GM12891 (cell line): ENCODE measurements at regions not wholly inside any gene's neighbourhood (a gene's known extent, or its start where the extent isn't known, plus 50 kb on each side); places are given as distances from the start of the nearest gene placed in this dataset.

Source experiments
- POLR2A ChIP-seq: IDR thresholded peaks from 2 replicates; pipeline ENCODE4 v1.6.1; 2011; ENCODE audit warnings: low read depth, low read length, control low read depth
- POLR2AphosphoS5 ChIP-seq: IDR thresholded peaks from 2 replicates; pipeline ENCODE4 v1.6.1; 2011; ENCODE audit warnings: low read depth, low read length, control low read depth
- TAF1 ChIP-seq: IDR thresholded peaks from 2 replicates; pipeline ENCODE4 v1.6.1; 2011; ENCODE audit warnings: low read depth, low read length, control low read depth

DNA sequence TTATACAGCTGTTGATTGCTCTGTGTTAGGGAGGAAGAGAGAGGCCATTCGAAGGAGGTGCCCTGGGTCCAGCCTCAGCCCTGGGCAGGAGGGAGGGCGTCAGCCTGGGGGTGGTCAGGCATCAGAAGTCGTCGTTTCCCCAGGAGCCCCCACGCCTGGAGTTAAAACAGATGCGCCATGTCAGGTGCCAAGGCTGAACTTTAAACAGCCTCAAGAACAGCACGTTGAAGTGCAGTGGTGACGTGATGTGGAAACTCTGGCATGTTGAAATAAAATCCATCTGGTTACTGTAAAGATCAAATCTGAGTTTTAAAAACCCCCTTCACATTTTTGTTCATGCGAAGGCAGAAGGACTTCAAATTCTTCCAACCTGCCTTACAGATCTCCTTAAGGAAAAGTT is 128.4 kb upstream of the PPP2R2D start:
- no peak for TF ChIP-seq POLR2A
- TF ChIP-seq TAF1, result no peak
- no peak for TF ChIP-seq POLR2AphosphoS5
